Endodermal cell (in vitro differentiated cells): ENCODE measurements at regions not wholly inside any gene's neighbourhood (a gene's known extent, or its start where the extent isn't known, plus 50 kb on each side); places are given as distances from the start of the nearest gene placed in this dataset.

Source experiments
- DNase-seq: peaks from one replicate; pipeline ENCODE4 v3.0.0-alpha.2; 2017
- H3K27ac ChIP-seq: 2 replicates; pipeline ENCODE4 v1.5.1; 2013; ENCODE audit warnings: mild to moderate bottlenecking, low read depth, low read length, moderate library complexity
- H3K27me3 ChIP-seq: 2 replicates; pipeline ENCODE4 v1.6.1; 2013; ENCODE audit warnings: mild to moderate bottlenecking, low read length, moderate library complexity; ENCODE audit not compliant: insufficient read depth, control insufficient read depth, poor library complexity, severe bottlenecking
- H3K36me3 ChIP-seq: 2 replicates; pipeline ENCODE4 v1.7.0; 2013; ENCODE audit warnings: mild to moderate bottlenecking, low read length, moderate library complexity; ENCODE audit not compliant: control insufficient read depth, insufficient read depth
- H3K4me1 ChIP-seq: one replicate; pipeline ENCODE4 v1.7.0; 2013; ENCODE audit warnings: low read length; ENCODE audit not compliant: control insufficient read depth, insufficient read depth
- H3K4me3 ChIP-seq: 2 replicates; pipeline ENCODE4 v1.5.1; 2013; ENCODE audit warnings: mild to moderate bottlenecking, low read length, moderate library complexity
- H3K9ac ChIP-seq: 2 replicates; pipeline ENCODE4 v1.6.1; 2013; ENCODE audit warnings: mild to moderate bottlenecking, low read length, moderate library complexity; ENCODE audit not compliant: poor library complexity, severe bottlenecking; ENCODE audit errors: extremely low read depth
- H3K9me3 ChIP-seq: 2 replicates; pipeline ENCODE4 v1.6.1; 2013; ENCODE audit warnings: mild to moderate bottlenecking, low read length, moderate library complexity; ENCODE audit not compliant: control insufficient read depth
- H3K27ac Mint-ChIP-seq: 2 replicates; pipeline ENCODE4 v1.8.0; 2020; ENCODE audit warnings: mixed read lengths
- H3K27me3 Mint-ChIP-seq: 2 replicates; pipeline ENCODE4 v1.8.0; 2021; ENCODE audit warnings: mild to moderate bottlenecking, mixed read lengths; ENCODE audit not compliant: insufficient read depth
- H3K36me3 Mint-ChIP-seq: 2 replicates; pipeline ENCODE4 v1.8.0; 2020; ENCODE audit warnings: low read depth, mixed read lengths
- H3K4me1 Mint-ChIP-seq: 2 replicates; pipeline ENCODE4 v1.8.0; 2020; ENCODE audit warnings: mixed read lengths
- H3K4me3 Mint-ChIP-seq: 2 replicates; pipeline ENCODE4 v1.8.0; 2020; ENCODE audit warnings: mild to moderate bottlenecking, moderate library complexity, mixed read lengths
- H3K9me3 Mint-ChIP-seq: 2 replicates; pipeline ENCODE4 v1.8.0; 2020; ENCODE audit warnings: mild to moderate bottlenecking, mixed read lengths
- CTCF ChIP-seq: fragments of 200-600 bp; sonication (generic); conservative IDR thresholded peaks from 2 replicates; pipeline ENCODE4 v1.5.0; 2021; ENCODE audit warnings: antibody characterized with exemption, mild to moderate bottlenecking
- WGBS, 2 experiments: methylation state at CpG; one replicate each; pipeline versions ENCODE4 v1.1.5 to v1.1.7; 2013; ENCODE audit warnings: missing lambda C conversion rate in 2 of 2, mixed read lengths in 1 of 2; ENCODE audit not compliant: insufficient coverage in 1 of 2, insufficient read length in 1 of 2; 5-methylcytosine and 5-hydroxymethylcytosine counted together

- no peak overlapping the region for H3K27ac Mint-ChIP-seq
- no peak overlapping the region for H3K27ac ChIP-seq
- no peak overlapping the region for H3K9ac ChIP-seq
- no peak for TF ChIP-seq CTCF
- no peaks in the 10 kb centered on the region for H3K27me3 Mint-ChIP-seq
- peaks cover 59% of the 10 kb centered on the region for H3K4me1 Mint-ChIP-seq
- no peaks in the 10 kb centered on the region for H3K36me3 ChIP-seq
- peaks cover 30% of the 10 kb centered on the region for H3K4me1 ChIP-seq
- H3K27me3 ChIP-seq = no peaks in the 10 kb centered on the region
- H3K9me3 Mint-ChIP-seq = no peaks in the 10 kb centered on the region
- no peak for DNase-seq
- no peak overlapping the region for H3K4me3 Mint-ChIP-seq
- 89 to 90% methylated on average over 2 to 3 of the region's 3 CpGs for WGBS, 2 experiments
- no peaks in the 10 kb centered on the region for H3K36me3 Mint-ChIP-seq
- H3K4me3 ChIP-seq = no peak overlapping the region
- H3K9me3 ChIP-seq = no peaks in the 10 kb centered on the region
Observed at GRCh38 chr15:66633938-66634250, 68.1 kb upstream of the LCTL start.

GRCh38 chr15:66634540-66634939 is 67.5 kb upstream of the SMAD6 start:
- Histone ChIP-seq H3K27ac (no peak overlapping the region), H3K4me3 (no peak overlapping the region), H3K27me3 (no peaks in the 10 kb centered on the region), H3K9me3 (no peaks in the 10 kb centered on the region), H3K9ac (no peak overlapping the region), H3K36me3 (no peaks in the 10 kb centered on the region), H3K4me1 (peaks cover 27% of the 10 kb centered on the region)
- DNase-seq = peak; percentile 60
- 48 to 55% methylated on average over 4 to 5 of the region's 5 CpGs for WGBS, 2 experiments
- H3K4me1 Mint-ChIP-seq = peaks cover 55% of the 10 kb centered on the region
- H3K36me3 Mint-ChIP-seq = no peaks in the 10 kb centered on the region
- no peaks in the 10 kb centered on the region for H3K27me3 Mint-ChIP-seq
- no peak overlapping the region for H3K27ac Mint-ChIP-seq
- no peaks in the 10 kb centered on the region for H3K9me3 Mint-ChIP-seq
- no peak overlapping the region for H3K4me3 Mint-ChIP-seq
- TF ChIP-seq CTCF = no peak

GRCh38 chr15:66635006-66635405 is 67.0 kb upstream of the SMAD6 start:
- Histone ChIP-seq H3K27me3 (no peaks in the 10 kb centered on the region), H3K4me1 (peaks cover 23% of the 10 kb centered on the region), H3K36me3 (no peaks in the 10 kb centered on the region), H3K9me3 (no peaks in the 10 kb centered on the region), H3K27ac (no peak overlapping the region), H3K9ac (no peak overlapping the region), H3K4me3 (no peak overlapping the region)
- no peak for TF ChIP-seq CTCF
- peaks cover 50% of the 10 kb centered on the region for H3K4me1 Mint-ChIP-seq
- no peaks in the 10 kb centered on the region for H3K9me3 Mint-ChIP-seq
- WGBS, 2 experiments = 72 to 93% methylated on average over 3 to 5 of the region's 5 CpGs
- no peaks in the 10 kb centered on the region for H3K27me3 Mint-ChIP-seq
- no peak overlapping the region for H3K27ac Mint-ChIP-seq
- no peak overlapping the region for H3K4me3 Mint-ChIP-seq
- DNase-seq = no peak
- H3K36me3 Mint-ChIP-seq = no peaks in the 10 kb centered on the region
